HG03159 (cell line): ENCODE measurements at regions not wholly inside any gene's neighbourhood (a gene's known extent, or its start where the extent isn't known, plus 50 kb on each side); places are given as distances from the start of the nearest gene placed in this dataset.

Experiments used
- ATAC-seq: cut with Tn5 transposase; IDR thresholded peaks from one replicate; pipeline ENCODE4 v1.9.1; 2021; ENCODE audit warnings: mild to moderate bottlenecking, moderate library complexity; ENCODE audit not compliant: unreplicated experiment

DNA sequence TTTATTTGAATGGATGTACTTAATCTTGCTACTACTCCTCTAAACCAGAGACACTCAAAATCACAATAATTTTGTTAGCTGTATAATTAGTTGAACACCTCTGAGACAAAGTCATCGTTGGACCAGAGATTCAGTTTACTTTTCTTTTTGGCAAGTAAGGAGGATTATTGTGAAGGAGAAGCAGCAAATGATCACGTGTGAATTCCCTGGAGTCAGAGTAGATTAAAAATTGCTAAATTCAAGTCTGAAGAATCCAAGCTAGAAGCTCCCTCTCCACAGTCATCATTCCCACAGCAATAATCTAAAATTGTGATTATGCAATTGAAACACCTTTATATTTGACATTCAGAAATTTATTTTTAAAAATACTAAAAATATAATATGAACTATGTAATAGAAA lies 484.4 kb downstream of the CMPK2 start:
- ATAC-seq, result no peak

DNA sequence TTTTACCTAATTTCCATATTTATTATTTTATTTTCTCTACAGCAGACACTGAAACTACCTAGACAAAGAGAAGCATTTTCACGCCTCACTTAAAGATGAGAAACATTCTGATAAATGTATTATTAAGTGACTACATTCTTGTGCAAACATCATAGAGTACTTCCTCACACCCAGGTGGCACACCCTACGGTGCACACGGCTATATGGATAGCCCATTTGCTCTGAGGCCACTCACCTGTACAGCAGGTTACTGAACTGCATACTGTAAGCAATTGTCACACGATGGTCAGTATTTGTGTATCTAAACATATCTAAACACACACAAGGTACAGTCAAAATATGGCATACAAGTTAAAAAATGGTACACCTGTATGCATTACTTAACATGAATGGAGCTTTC lies 481.4 kb downstream of the CMPK2 start:
- no peak for ATAC-seq

DNA sequence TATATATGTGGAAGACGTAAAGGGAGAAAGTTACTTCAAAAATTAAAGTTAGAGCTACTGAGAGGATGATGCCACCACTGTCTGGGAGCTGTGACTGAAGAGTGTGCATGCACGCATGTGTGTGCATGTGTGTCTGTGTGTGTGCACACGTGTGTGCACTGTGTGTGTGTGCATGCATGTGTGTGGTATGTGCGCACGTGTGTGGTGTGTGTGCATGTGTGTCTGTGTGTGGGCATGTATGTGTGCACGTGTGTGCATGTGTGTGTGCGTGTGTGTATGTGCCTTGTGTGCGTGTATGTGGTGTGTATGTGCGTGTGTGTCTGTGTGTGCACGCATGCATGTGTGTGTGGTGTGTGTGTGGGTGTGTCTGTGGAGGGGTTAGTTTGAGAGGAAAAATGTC lies 473.4 kb downstream of the CMPK2 start:
- ATAC-seq, result no peak

DNA sequence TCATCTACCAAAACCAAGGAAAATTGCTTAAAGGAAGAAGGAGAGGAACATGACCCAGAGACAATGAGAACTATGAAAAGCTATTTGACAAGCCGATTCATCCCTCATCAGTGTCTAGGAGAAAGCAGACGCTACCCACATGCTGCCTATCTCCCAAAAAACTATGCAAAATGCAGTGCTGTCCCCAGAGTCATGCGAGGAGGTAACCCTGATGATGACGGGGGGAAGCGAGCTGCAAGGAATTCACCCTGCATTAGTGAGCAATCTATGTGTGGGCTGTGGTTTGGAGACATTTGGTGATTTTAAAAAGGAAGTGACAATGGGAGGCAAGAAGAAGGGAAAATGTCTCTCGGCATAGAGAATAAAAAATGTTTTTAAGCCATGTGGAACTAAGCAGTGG lies 472.7 kb downstream of the CMPK2 start:
- ATAC-seq, result no peak

DNA sequence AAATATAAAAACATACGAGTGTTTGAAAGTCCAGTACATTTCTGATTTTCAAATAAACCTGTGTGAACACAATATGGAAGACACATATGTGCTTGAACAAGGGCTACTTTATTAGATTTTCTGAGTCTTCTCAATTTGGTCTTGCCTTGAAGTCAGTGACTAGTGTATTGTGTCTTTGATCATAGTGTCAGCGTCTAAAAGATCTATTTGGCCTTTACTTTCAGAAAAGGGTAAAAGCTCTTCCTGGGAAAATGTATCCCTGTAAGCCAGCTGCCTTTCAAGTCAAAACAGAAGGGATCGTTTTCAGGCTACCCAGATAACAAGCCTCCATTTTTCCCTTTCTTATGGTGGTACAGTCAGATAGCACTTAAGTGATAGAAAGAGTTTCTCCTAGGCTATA lies 471.9 kb downstream of the CMPK2 start:
- no peak for ATAC-seq

DNA sequence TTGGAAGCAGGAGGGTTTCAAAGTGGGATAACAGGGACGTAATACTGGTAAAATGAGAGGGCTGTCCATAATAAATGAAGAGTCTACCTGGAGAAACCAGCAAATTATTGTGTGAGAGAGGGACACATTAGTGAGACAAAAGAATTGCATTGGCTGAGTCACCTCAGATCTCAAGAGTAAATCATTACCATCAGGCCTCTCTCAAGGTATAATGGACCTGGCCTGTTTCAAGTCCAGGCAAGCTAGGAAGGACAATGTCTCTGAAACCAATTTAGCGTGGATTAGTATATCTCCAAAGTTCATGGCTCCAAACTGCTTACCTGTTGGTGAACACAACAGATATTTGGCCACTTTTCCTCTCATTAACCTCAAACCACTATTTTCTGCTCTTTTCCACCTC lies 471.4 kb downstream of the CMPK2 start:
- no peak for ATAC-seq

DNA sequence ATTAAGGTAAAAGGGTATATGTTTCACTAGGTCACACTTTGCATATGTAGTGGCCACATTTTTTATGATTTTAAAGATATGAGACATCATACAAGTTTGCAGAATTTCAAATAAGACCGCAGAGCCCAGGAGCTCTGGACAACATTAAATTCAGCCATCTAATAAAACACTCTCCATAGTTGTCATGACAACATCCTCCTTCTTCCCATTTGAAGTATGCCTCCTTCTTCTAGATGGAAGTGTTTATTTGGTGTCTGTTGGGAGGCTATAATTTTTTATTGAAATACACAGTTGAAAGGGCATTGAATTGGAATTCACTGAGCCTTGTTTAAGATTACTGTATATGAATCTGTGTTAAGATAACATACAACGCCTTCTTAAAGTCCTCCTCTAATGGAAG lies 467.3 kb downstream of the CMPK2 start:
- ATAC-seq, result no peak

DNA sequence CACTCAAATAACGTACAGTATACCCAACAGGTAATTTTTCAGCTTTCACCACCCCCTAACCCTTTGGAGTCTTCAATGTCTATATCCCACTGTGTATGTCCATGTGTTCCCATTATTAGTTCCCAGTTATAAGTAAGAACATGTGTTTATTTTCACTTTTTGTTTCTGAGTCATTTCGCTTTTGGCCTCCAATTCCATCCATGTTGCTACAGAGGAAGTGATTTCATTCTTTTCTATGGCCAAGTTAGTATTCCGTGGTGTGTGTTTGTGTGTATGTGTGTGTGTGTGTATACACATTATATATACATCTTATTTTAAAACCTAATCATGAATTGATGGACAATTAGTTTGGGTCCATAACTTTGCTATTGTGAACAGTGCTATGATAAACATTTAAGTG lies 464.4 kb downstream of the CMPK2 start:
- no peak for ATAC-seq

DNA sequence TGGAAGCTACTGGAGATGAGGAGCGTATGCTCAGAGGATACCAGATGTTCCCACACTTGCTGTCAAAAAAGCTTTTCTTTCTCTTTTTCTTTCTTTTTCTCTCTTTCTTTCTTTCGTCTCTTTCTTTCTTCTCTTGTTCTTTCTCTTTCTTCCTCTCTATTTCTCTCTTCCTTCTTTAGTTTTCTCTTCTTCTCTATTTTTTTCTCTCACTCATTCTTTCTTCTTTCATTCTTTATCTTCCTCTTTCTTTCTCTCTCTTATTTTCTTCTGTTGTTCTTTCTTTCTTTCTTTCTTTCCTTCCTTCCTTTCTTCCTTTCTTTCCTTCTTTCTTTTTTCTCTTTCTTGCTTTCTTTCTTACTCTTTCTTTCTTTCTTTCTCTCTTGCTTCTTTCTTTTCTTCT lies 457.6 kb downstream of the CMPK2 start:
- ATAC-seq, result no peak

DNA sequence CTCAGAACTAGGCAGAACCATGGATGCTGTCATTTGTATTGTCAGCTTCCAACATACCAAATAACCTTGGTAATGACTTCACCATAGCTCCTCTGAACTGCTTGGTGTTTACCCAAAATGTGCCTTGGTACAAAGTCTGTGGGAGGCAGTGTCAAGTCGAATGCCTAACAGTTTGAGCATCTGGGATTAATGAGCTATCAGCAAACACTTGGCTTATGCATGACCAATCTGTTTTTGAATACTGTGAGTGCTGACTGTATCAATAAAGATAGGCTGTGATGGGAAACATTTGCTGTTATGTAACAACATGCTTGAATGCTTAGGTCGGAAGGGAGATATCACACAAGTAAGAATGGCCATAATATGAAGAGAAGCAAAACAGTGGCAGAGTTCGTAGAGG lies 455.4 kb downstream of the CMPK2 start:
- no peak for ATAC-seq

DNA sequence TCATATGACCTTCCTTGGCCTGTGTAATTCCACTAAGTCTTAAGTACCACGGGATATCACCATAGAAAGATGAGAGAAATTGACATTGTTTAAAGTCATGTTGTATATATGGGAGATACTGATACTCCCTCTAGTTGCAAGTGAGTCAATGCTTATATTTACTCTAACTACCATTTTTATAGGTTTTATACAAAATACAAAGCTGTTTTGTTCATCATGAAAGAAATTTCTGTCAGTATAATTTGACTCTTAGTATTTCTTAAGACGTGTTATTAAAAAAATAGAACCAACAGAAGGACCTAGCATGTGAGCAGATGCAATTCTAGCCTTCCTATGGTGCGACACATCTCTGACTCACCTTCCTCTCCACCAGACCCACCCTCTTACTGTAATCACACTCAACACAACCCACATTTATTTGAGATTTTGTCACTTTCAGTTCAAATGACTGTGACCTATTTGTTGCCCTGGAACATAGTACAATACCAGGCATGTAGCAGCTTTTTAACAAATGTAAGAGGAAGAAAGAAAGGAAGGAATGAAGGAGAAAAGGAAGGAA lies 453.1 kb downstream of the CMPK2 start:
- no peak for ATAC-seq

DNA sequence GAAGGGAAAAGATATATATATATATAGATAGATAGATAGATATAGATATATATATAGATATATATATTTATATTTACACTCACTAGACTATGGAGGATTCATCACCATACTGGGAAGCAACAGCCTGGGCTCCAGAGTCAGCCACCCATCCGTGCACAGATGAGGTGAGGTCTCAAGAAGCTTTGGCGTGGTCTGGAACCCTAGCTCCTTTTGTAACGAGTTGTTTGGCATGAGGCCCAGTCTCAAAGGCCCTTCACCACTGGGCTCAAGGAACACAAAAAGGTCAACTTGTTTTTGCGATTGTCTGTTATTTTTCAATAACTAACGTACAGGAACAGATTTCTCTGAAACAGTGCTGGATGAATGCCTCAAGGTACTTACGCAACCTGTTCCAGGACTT lies 448.7 kb downstream of the CMPK2 start:
- ATAC-seq, result no peak

DNA sequence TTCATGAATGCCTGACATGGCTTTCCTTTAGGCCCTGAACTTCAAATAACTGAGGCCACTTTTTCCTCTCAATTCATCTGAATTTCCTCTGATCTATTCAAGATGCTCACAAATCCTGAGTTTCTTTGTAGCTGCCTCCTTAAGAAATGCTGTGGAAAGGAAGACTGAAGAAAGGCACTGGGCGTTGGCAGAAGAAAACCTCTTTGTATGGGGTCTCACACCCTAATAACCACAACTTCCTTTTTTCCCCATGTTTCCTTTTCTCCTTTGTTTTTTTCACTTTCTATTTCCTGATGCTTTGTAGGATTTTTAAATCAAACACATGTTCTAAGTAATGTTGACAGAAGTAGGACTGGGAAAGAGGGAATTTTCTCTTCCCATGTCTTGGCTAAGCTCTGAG lies 447.4 kb downstream of the CMPK2 start:
- no peak for ATAC-seq

DNA sequence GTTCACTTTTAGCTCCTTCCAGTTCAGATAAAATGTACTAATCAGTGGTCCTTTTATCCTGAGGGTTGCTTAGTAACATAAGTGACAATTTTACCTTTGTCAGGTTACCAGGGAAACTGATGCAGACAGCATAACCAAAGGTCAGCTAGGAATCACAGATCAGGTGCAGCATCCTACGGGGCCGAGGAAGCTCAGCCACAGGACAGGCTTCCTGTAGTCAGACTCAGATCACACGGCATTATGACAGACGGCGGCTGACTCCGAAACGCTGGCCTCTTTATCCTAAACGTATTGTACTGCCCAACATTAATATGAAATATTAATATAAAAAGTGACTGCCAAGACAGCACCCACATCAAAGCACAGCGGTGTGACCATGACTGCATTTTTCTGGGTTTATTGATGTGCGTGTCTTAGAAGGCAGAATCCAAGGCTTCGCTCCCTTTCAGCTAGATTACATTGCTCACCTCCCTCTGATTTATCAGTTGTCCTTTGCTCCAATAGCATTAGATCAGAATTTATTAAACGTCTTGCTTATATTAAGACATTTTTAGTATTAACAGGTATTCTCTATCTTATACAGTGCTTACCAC lies 444.5 kb downstream of the CMPK2 start:
- no peak for ATAC-seq

DNA sequence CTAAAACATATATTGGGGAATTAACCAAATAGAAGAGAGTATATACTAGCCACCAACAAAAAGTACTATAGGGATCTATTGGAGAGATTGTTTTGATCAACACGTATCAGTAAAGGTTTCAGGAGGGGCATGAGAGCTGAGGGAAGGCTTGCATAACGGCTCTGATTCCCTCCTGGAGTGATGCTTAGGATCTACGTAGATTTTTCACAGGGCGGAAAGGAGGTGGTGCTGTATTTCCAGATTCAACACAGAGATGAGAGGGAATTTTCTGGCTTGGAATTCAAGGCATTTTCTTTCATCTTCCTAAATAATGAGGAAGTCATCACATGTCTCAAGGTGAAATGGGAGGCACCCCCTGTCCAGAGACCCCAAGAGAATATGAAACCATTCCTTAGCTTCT lies 443.8 kb downstream of the CMPK2 start:
- no peak for ATAC-seq

DNA sequence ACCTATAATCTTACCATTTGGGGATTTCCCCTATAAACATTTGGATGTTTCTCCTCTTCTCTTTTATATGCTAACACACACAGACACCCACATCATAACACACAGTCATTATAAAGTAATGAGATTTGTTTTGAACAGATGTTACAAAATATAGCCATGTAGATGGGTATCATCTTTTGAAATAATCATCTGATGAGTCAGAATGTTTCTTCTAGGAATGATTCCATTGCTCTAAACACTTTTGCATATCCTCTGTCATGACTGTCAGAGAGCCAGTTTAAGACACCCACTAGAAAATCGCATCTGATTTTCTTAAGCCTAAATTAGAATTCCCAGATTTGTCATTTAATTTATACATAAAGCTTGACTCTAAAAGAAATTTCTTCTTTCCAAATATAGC lies 442.6 kb downstream of the CMPK2 start:
- ATAC-seq, result no peak

DNA sequence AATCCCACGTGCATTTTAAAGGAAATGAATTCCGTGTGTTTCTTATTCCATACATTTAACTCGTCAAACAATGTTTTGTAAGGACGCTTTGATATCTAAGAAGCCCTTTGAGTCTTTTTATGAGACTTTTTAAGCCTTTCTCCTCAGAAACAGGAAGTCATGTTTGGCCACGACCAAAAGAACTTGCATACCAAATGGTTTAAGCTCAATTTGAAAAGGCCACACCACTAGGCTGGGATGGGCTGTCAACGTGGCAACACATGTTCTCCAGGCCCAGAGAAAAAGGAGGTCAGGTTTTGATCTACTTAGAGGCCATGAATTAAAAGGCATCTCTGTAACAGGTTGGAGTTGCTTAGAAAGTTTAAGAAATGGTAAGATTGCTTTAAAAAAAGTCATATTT lies 441.8 kb downstream of the CMPK2 start:
- ATAC-seq, result no peak

DNA sequence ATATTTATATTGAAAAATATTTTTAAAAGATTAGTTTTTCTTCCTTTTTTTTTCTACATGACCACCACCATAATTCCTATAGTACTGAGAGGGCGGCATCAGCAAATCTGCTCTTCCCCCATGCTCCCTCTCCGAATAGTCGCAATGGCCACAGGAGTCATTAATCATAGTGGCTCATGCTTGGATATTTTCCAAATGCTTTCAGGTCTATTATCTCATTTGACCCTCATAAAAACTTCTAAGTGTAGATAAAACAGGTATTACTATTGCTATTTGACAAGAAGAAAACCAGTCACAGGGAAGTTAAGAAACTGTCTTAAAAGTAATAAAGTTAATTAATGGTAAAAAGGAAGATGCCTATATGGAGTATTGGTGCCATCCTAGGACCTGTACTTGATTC lies 440.7 kb downstream of the CMPK2 start:
- no peak for ATAC-seq

DNA sequence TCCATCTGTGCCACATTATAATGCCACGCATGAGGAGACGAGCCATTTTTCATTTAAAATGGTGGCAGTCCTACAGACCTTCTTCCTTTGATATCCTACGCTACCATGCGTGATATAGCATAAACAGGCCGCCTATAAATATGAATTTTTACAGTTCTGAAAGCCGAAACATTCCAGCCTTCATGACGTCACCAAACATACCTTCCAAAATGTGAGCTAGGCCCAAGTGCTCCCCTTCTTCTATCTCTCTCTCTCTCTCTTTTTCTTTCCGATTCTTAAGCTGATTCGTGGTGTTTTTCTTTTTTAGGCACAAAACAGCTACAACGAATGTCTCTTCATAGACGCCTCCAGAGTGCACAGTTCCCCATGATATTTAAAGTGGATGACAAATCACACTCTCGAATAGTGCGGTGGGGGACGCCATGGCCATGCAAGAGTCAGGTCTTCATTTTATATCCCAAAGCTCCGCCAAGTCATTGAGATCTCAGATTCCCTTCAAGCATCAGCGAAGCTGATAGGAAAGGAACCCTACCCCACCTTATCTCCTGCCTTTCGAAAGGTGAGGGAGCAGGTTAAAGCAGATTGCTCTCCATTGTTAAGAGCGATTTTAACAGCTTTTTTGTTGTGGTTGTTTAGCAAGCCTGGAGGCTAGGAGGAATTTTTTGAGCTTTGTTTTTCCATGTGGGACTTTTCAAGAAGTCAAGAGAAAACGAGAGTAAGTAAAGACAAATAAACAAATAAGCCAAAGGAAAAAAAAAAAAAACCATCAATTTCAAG lies 436.3 kb downstream of the CMPK2 start:
- ATAC-seq, result no peak

DNA sequence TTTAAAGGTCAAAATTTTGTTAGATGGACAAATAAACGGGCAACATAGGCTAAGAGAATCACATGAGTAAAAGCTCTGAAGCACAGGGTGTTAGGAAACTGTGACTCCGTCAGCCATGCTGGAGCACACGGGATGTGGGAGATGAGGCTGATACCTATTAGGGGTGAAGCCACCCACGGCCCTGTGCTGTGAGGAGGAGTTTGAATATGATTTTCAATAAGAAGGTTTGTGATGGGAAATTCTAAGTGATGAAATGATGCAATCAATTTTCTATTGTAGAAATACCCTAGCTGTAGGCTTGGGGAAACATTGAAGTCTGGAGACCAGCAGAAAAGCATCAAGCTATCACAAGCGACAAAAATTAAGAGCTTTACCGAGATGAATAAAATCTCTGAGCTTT lies 431.3 kb downstream of the CMPK2 start:
- ATAC-seq, result no peak

DNA sequence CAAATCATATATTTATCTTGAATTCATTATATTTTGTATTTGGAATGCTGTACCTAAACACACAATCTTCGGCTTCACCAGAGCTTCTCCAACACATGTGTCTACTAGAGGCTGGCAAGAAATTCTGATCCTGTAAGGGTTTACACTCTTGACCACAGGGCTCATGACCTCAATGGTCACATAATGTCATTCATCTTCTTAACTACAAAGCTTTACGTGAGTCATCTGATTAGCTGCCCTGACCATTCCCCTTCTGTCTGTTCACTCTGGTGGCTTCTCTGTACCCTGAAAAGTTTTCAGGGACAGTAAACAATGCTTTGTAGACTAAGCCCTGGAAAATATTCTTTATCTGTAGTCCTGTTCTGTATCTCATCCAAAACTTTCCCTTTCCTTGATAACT lies 423.9 kb downstream of the CMPK2 start:
- no peak for ATAC-seq

DNA sequence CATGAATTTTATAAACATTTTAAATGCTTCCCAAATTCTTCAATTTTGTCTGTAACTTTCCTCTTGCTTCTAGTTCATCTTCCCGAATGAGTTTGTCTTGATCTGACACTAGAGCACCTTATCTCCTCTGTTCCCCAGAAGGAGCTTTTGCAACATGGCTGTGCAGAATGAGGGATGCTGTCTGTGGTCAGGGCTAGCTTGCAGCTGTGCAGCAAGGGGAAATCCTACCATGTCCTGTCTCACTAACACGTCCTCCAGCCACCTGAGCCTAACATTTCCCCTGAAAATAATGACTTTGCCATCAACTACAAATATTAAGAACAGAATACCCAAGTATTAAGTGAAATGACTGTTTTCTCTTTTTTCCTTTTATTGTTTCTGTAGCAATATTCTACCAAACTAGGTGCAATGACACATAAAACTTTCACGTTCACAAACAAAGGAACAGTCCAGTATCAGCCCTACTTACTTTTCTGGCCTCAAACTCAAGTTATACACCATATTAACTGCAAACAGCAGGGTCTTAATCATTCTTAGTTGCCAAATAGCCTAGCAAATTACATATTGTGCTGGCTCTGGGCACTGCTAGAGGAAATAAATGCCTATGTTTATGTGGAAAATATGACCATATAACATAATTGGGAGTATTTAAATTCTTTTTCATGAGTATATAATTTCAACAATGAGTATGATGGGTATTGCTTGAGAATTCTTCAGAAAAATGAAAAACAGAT lies 423.3 kb downstream of the CMPK2 start:
- no peak for ATAC-seq
